GM21529 (cell line): ENCODE measurements at regions not wholly inside any gene's neighbourhood (a gene's known extent, or its start where the extent isn't known, plus 50 kb on each side); places are given as distances from the start of the nearest gene placed in this dataset.

Source experiments
- ATAC-seq: cut with Tn5 transposase; IDR thresholded peaks from one replicate; pipeline ENCODE4 v1.9.1; 2021; ENCODE audit not compliant: unreplicated experiment

DNA sequence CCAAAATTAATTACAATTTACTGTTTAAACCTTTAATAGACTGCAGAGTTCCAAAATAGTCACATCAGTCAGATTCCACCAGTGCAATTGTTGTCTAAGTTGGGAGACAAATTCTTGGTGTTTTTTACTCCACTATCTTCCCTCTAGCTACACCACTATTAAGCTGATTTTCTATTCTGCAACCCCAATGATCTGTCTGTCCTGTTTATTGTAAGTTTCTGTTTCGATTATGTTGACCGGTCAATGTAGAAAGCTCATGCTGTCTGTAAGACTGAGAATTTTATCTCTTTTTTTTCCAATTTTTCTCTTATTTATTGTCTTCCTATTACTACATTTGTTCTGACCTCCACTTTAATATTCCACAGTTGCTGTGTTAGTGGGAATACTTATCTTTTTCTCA, 557.5 kb downstream of the SH2D4B start:
- no peak for ATAC-seq

DNA sequence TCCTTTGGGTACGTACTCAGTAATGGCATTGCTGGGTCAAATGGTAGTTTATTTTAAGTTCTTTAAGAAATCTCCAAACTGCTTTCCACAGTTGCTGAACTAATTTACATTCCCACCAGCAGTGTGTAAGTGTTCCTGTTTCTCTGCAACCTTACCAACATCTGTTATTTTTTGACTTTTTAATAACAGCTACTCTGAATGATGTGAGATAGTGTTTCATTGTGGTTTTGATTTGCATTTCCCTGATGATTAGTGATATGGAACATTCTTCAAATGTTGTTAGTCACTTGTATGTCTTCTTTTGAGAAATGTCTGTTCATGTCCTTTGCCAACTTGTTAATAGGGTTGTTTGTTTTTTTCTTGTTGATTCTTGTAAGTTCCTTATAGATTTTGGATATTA, 558.9 kb downstream of the SH2D4B start:
- ATAC-seq: no peak

DNA sequence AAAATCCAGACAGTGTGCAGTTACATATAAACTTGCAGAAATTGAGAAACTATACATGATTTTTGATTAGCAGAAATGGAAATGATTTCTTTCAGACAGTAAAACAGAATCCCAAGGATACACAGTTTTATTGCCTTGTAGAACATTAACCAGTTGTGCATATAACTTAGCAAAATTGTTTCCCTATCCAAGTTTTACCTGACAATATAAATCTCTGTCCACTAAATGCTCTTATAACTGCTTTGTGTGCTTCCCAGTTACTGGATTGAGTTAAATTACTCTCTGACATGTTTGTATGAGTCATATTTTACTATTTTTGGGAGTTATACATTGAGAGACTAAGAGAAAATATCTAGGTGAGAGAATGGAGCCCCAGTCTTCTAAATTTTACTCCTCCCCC, 563.4 kb downstream of the SH2D4B start:
- no peak for ATAC-seq

DNA sequence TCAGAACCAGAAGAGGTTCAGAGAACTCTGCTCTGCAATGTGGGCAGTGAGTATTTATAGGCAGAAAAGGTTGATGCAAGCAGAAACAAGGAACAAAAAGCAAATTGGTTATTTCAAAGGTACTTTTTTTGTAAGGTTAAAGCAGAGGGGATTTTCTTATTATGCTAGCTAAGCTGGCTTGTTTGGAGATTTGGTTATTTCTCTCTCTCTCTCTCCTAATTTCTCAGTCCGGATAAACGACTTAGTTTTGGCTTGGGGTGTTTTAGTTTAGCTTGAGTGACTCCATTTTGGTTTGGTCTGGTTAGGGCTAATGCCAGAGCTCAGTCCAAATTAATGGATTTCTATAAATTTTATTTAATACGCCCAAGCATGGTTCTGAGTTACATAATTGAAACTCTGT, 566.8 kb downstream of the SH2D4B start:
- ATAC-seq: peak; percentile 26

DNA sequence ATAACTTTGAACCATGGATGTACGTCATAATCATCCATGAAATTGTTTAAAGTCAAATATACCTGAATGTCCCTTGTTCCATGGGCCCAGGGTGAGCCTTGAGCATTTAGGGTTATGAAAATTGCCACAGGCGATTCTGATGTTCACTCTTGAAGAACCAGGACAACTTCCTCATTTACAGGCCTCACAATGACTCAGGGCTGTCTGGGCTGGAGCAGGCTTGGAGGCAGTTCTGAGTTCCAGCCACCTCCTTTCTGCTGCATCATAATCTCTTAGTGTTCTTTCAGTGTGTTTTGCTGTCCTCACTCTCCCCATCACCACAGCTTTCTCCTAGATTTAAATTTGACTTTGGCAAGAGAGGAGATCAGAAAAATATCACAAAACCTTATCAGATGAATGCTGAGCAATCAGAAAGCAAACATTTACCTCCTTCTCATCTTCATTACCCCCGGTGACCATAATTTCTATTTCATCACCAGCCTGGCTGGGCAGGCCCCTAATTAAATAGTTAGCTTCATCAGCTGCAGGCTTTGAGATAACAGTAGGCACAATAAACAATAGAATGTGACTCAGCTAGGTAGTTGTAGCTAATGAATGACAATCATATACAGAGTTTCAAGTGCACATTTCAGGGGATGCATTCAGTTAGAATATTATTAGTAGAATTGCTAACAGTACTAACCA, 571.0 kb downstream of the SH2D4B start:
- ATAC-seq: peak; percentile 83

DNA sequence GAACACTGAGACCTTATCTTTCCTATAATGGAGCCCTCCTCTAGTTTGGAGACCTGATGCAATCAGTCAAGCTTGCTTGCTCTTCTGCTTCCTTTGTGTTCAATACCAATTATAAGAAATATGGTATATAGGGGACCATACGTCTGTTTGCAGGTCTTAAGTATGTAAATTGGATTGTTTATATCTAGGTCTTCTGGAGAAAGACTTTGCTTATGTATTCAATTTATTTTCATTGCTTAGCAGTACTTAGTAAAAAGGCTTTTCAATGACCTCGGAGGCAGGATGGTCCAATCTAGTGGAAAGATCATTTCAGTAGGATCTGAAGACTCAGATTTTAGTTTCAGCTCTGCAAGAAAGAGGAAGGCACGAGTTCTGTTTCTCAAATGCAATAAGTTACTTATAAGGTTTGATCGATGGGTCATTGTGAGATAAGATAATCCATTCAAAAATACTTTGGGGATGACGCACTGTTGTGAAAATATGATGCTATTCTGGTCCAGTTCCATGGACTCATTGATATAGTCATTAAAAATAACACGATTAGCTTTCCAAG, 571.6 kb downstream of the SH2D4B start:
- ATAC-seq: peak; percentile 40

DNA sequence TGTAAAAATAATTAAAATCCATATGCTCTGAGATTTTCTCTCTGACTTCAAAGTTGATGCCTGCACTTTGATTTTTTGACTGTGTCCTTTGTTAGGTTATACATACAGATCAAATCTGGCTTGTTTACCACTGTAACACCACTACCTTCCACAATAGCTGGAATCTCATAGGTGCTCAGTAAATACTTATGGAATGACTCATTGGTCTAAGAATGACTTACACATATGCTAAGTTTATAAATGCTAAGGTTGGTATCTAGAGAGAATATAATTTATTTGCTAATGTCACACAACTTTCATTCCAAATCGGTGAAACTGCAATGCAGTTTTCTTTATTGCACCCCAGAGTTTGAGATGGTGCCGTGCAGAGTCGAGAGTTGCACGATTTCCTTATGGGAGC, 578.5 kb downstream of the SH2D4B start:
- no peak for ATAC-seq

DNA sequence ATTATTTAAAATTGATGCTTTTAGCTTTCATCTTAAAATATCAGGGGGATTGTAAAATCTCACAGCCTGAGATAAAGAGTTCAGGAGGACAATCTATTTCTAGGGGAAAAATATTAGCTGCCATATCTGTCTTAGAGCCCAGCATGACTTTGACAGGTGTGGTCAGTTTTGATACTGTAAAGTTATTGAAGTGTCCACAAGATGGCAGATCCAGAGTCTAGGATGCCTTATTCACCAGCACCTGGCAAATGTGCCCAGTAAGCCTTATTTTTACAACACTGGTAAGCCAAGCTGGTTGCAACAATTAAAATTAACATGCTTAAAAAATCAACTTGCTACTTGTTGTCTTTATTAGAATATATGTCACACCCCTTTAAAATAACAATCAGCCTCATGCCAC, 579.3 kb downstream of the SH2D4B start:
- ATAC-seq: no peak

DNA sequence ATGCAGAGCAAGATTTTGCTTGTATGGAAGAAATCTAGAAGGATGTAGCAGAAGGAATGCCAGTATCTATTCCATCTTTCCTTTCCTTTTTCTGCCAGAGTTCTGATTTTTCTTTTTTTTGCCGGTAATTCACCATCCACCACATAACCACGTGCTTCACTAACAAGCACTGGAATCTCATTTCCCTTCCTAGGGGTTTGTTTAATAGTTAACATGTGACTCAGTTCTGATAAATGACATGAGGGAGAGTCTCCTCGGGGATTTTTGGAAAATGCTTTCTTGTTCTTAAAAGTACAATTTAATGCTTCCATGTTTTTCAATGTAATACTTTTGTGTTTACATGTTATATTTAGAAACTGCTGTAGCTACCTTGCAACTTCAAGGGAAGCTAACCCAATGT, 590.2 kb downstream of the SH2D4B start:
- ATAC-seq: no peak

DNA sequence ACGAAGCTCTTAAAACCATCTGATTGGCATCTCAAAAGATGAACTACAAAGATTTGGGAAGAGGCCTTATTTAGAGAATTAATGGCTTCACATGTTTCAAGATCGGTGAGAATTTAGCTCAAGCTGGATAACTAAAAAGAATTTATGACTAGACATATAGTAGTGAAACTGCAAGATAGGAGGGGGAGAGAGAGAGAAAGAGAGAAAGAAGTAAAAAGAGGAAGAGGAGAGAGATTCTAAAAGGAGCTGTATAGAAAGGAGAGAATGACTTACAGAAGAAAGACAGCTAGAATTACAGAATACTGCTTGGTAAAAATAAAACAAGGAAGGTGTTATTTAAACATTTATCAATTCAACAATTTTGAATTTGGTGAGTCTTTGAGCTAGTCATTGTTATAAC, 592.3 kb downstream of the SH2D4B start:
- no peak for ATAC-seq

DNA sequence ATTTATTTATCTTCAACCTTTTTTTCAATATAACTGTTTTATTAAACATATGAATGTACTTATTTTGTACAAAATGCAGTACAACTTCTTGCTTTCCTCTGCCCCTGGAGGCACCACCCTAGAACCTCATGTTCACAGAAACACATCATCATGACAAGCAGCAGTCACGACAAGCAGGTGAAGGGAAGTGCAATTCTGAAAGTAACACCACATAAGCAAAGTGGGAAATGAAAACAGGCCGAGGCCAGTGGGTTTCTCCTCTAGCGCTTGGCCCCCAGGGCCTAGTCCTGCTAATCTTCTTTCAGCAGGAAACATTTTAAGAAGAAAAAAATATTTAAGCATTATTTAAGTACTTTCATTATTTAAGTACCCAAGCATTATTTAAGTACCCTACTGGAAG, 598.1 kb downstream of the SH2D4B start:
- peak; percentile 96 for ATAC-seq

DNA sequence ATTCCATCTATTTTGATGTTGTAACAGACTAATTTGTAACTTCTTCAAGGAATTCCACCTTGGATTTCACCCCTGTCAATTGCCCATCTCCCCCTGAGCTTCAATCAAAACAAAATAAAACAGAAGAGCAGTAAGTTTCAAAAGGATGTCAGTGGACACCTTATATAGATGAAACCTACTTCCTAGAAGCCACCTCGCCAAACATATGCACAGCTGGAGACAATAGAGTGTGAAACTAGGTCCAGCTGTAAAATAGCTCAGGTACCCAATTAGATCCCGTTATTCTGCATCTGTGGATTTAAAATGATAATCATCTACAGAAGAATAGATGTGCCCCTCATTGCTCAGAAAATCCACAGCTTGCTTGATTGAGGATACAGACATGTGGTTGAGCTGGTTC, 598.6 kb downstream of the SH2D4B start:
- no peak for ATAC-seq

DNA sequence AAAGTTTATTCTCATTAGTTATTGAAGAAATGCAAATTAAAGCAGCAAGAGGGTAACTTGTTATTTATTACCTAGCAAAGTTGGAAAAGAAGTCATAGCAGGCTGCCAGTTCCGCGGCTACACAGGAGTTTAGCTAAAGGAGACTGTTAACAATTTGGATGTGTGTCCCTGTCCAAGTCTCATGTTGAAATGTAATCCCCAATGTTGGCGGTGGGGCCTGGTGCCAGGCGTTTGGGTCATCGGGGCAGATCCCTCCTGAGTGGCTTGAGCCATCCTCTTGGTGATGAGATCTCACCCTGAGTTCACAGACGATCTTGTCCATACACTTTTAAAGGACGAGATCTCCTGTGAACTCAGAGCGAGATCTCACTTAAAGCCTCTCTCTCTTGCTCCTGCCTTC, 608.3 kb downstream of the SH2D4B start:
- no peak for ATAC-seq

DNA sequence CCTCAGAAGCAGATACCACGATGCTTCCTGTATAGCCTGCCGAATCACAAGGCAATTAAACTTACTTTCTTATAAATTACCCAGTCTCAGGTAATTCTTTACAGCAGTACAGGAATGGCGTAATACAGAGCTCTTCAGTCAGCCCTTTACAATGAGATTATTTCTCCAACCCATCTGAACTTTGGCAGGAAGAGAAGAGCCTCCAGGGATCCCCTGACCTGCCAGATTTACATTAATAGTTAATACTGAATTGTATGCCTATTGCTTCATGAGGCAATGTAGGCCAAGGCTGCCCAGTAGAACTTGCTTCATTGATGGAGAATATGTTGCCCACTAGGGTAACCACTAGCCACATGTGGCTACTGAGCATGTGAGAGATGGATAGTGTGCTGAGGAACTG, 608.7 kb downstream of the SH2D4B start:
- ATAC-seq: no peak

DNA sequence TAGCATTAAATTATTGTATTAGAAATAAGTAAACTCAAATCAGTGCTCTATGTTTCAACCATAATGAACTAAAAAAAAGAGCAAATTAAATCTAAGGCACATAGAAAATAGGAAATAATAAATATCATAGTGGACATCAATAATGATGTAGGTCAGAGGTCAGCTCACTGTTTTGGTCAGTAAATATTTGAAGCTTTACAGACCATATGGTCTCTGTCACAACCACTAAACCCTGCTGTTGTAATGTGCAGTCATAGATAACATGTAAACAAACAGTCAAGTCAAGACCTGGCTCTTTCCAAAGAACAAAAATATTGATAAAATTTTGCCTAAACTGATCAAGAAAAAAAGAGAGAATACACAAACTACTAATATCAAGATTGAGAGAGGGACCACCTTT, 615.0 kb downstream of the SH2D4B start:
- no peak for ATAC-seq

DNA sequence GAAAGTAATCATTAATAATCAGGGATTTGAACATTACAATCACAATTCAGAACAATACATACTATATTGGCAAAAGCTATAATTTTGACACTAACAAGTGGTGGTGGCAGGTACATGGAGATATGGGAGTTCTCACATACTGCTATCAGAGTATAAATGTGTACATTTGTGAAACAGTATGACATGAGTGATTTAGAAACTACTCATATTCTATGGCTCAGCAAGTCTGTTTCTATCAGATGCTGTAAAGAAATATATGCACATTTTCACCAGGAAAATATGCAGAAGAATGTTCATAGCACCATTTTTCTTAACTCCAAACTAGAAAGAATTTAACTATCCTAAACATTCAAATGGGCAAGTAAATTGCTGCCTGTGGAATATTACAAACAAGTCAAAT, 620.0 kb downstream of the SH2D4B start:
- ATAC-seq: no peak

DNA sequence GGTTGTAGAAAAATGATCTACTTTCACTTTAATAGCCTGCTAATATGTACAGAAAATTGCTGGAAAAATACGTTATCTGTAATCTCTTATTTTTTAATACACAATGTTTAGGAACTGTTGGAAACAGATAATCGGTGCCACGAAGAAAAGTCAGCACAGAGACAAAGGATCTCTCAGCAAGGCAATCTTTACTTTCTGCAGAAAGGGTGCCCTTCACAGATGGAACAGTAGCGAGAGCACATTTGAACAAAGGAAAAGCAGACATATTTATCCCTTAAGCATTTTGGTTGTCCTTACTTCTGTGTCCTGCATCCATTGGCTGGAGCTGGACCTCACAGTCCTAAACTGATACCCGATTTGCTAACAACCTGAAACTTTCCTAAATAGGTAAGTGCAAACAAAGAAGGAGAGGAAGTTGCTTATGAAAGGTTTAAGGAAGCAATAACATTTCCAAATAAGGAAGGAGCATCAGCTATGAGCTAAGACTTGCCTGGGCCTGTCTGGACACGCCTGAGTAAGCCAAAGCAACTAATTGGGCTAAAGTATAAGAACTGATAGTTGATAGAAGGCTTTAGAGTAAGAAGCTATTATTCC, 640.0 kb downstream of the SH2D4B start:
- ATAC-seq: no peak

DNA sequence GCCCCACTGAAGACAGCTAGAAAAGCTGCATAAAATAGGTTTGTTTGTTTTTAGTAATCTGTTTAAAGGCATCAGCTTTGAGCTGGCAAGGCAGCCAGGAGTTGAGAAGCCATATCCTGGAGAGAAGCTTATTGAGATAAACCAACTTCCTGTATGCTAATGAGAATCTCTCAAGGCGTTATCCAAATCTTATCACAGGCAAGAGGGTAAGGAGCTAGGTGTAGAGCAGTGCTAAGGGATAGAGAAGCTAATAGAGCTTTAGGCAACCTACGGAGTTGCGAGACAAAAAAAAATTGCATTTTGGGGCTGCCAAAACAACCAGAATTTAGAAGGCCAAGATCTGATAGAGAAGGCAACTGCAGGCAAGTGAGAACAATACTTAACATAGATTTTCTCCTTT, 641.6 kb downstream of the SH2D4B start:
- ATAC-seq: no peak

DNA sequence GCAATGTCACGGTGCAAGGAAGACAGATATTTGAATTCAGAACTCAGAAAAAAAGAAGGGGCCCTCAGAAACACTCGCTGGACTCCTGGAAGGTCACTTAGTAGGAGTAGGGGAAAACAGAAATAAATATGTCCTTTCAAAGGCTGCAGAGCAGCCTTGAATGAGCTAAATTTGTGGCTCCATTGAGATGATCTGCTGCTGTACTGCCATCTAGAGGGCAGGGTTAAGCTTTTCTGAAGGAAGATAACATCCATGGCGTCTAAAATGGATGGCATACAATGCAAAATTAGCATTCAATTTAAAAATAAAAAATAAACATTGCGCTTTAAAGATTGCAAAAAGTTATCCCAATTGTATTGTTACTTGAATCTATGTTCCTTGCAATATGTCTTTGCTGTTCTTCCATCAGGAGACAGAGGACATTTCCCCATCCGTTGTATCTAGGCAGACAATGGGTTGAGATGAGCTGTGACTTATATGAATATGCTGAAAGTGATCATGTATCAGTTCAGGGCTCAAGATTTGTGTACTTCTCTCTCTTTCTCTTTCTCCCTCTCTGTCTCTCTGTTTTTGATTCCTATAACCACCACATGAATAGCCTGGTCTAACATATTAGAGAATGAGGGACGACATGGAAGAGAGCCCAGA, 642.2 kb downstream of the SH2D4B start:
- peak; percentile 84 for ATAC-seq

DNA sequence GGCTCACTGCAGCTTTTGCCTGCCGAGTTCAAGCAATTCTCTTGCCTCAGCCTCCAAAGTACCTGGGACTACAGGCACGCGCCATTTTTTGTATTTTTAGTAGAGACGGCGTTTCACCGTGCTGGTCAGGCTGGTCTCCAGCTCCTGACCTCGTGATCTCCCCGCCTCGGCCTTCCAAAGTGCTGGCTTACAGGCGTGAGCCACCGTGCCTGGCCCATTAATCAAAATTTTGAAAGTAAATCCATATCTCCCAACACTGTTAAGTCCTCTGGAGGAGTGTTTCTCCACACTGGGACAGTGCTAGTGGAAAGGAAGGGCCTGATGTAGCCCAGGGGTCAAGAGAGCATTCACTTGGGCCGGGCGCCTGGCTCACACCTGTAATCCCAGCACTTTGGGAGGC, 644.6 kb downstream of the SH2D4B start:
- ATAC-seq: no peak

DNA sequence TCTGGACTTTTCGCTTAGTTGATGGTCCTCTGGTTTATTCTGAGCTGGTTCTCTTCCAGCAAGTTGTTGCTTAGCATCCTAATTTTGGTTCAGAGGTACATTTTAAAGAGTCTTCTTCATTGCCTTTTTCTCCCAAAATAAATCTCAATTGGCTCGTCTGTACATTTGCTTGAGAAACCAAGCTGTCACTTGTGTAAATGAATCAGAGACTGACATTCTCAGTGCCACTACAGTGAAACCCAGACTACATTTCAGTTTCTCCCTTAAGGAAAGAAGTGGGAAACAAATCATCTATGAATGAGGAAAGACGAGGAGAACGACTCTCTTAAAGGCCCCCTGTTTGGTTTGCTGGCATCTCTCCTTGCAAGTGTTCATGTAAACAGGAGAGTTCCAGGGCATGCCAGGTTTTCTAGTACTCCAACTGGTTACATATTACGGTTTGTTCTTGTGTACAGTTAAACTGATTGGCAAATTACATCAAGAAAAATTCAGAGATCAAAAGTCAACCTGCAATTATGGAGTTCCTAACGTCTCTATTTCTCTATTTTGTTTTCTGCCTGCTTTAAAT, 654.6 kb downstream of the SH2D4B start:
- ATAC-seq: no peak

DNA sequence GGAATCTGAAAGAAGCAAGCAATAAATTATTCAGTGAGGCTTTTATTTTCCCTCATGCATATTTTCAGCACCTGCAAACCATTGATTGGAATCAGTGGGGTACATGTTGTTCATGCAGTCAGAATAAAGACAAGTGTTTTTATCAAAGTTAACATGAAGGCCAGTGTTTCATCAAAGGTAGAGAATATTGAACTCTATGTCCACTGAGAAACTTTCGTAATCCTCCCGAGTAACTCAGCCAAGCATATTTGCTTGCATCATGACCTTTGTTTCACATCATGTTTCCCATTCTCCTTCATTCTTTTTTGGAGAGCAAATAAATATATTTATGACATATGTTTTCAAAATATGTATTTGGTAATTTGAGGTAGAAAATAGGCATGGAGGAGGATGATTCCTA, 663.1 kb downstream of the SH2D4B start:
- ATAC-seq: no peak
